NCI-H446 treated with DMSO at 0.1 percent for 48 hours (cell line): ENCODE measurements at regions not wholly inside any gene's neighbourhood (a gene's known extent, or its start where the extent isn't known, plus 50 kb on each side); places are given as distances from the start of the nearest gene placed in this dataset.
"Not testable (repeated sequence)": the region's sequence is repeated elsewhere in the genome, so short reads cannot be mapped to it uniquely, and the experiment has no call there.

Experiments used
- DNase-seq: peaks from one replicate; lab custom pipeline; 2025; lab: John Stamatoyannopoulos, UW

DNA sequence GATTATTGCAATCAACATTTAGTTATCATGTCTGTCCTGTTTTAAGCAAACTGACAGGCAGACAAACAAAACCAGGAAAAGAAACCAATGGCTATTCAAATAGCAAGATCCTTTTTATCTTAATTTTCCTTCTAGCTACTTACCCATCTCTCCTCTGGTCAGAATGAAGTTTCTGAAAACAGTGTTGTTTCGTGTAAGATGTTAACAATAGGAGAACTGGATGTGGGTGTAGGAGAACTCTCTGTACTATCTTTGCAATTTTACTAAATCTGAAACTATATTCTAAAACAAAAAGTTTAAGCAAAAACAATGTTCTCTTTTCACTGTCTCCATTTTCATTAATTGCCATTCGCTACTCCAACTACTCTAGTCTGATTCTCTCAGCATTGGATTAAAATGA lies 726.4 kb downstream of the ZNF385D start:
- no peak for DNase-seq

DNA sequence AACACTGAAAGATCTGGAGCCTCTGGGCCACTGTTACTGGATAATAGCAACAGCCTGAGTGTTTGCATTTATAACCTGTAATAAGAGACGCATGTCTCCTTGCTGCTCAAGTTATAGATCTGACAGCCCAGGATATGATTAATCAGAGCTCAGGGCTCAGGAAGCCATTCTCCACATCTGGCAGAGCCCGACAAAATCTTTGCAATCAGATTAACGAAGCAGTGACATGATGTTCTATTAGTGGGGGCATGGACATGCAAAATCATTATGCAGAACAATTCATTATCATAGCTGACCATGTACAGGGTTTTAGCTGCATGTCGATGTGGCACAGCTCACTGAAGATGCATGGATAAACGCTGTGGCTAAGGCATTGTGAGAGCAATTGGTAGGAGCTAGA lies 730.3 kb downstream of the ZNF385D start:
- DNase-seq = no peak

DNA sequence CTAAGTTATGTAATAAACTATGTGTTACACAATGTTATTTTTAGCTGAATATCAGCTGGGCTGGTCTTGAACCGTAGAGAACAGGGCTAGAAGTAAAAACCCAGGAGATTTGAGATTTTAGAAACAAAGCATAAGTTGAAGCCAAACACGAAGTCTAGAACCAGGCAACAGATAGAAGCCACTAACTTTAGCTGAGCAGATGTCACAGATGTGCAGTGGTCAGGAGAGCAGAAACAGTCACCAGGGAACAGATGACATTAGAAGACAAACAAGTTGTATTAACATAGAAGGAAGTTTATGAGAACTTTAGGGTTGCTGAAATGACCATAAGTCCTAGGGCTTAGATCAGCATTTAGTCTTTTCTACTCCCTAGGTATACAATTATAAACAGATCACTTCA lies 731.0 kb downstream of the ZNF385D start:
- no peak for DNase-seq

DNA sequence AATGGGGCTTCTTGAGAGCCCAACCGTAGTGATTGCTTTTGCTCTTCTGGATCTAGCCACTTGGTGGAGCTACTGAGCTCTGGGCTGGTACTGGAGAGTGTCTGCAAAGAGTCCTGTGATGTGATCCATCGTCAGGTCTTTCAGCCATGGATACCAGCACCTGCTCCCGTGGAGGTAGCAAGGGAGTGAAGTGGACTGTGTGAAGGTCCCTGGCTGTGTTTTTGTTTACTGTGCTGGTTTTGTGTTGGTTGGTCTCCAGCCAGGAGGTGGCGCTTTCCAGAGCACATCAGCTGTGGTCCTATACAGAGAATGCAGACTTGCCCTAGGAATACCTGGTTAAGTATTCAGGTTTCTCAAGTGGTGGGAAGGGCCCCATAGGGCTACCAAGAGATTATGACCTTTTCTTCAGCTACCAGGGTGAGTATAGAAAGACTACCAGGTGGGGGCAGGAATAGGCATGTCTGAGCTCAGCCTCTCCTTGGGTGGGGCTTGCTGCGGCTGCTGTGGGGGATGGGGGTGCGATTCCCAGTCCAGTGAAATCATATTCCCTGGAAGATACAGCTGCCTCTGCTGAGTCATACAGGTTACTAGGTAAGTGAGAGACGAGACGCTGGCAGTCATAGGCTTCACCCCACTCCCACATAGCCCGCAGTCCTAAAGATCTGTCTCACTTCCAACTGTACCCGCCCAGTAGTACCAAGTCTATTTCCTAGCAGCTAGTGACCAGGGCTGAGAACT lies 733.7 kb downstream of the ZNF385D start:
- DNase-seq = no peak

DNA sequence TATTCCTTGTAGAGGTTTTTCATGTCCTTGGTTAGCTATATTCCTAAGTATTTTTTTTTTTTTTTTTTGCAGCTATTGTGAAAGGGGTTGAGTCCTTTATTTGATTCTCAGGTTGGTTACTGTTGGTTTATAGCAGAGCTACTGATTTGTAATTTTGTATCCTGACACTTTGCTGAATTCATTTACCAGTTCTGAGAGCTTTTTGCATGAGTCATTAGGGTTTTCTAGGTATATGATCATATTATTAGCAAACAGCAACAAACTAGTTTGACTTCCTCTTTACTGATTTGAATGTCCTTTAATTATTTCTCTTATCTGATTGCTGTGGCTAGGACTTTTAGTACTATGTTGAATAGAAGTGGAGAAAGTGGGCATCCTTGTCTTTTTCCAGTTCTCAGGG lies 737.4 kb downstream of the ZNF385D start:
- DNase-seq = no peak

DNA sequence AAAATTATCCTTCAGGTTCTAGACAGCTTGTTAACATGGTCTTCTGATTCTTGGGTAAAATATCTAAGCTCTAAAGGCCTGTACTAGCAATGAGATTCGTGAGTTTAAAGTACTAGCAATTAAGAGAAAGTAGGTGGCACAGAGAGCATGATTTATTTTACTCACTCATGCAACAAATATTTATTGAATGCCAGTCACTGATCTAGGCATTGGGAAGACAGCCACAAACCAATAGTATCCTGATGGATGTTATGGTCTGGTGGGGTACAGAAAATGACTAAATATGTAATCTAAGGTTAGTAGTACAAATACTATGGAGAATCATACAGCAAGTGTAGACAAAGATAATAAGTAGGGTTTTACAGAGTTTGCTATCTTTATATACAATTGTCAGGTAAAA lies 751.3 kb downstream of the ZNF385D start:
- no peak for DNase-seq

DNA sequence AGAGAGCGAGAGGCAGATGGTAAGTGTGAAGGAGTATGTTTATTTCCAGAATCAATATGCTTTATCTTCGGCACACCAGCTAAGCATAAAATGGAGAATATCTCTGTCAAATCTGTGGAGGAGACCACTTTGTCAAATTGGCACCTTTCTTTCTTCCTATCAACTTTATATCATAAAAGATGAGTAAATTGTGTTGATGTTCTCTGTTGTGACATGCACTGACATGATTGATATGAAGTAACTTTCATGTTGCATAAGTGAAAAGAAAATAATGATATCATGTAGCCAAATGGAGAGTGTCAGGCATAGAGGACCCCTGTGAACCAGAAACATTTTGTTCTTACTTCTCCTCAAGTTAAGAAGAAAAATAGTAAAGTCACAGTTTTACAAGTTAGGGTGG lies 753.8 kb downstream of the ZNF385D start:
- DNase-seq = no peak

DNA sequence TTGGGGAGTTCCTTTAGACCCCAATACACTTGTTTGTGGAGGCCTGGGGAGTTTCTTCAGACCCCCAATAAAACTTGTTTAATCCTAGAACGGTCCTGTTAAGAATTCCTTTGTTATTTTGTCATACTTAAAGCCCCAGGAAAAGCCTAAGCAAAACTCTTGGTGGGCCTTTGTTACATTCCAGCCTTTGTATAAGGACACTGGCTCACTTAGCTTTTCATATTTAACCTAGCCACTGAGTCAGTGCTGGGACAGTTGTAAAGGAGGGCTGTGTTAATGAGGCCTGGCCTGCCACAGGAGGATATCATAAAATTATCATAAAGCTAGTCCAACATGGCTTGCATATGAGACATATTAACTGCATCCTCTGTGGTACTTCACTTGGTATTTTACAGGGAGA lies 760.1 kb downstream of the ZNF385D start:
- DNase-seq = no peak

DNA sequence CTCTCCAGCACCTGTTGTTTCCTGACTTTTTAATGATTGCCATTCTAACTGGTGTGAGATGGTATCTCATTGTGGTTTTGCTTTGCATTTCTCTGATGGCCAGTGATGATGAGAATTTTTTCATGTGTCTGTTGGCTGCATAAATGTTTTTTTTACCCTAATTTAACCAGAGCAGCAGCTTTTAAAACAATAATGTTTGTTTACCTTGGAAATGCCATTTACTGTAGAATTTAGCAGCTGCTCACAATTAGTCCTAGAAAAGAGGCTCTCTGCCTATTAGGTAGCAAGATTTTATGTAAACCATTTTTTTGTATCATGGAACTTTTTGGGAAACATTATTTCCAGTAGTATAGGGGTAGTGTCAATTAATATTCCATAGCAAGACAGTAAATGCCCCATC lies 761.4 kb downstream of the ZNF385D start:
- DNase-seq = not testable (repeated sequence)

DNA sequence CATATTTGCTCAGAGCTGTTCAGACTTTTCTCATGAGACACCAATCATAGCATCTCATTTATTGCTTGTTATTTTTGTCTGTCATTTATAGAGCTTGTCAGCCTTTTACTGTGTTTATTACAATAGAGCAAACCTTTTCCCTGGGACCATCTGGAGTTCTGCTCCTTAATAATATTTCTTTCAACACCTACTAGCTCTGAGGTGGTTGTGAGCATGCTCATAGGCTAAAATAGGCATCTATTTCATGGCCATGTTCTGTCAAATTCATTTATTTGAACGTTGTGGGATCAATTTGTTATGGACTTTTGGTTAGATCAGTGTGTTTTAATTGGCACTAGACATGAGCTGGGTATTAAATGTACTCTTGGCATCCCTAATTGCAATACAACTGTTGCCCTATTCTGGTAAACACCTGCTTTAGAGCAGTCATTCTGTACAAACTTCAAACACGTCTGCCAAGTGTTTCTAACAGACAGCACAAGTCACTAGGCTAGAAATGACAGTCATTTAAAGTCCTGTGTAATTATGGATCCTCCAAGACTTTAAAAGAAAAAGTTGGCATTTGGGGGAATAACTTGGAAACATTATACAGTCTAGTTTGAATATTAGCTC lies 766.3 kb downstream of the ZNF385D start:
- DNase-seq = peak; percentile 92

DNA sequence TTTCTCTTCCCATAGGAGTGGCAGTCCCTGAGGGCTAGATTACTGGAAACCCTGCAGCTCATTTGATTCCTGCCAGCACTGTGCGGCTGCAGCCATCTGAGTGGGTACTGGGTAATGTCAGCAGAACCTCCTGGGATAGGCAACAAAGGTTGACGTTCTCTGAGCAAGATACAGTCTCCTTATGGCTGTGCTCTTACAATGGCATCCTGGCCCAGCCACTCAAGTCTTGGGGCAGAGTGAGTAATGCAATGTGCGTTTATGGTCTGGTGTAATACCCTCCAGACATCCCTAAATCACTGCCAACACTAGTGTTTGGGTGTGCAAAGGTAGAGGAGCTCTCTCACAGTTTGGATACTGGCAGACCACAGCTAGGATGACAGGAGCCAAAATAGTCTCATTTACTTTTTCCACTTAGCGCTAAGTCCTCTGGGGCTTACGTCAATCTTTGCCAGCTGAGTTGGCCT lies 775.8 kb downstream of the ZNF385D start:
- DNase-seq = peak; percentile 55

DNA sequence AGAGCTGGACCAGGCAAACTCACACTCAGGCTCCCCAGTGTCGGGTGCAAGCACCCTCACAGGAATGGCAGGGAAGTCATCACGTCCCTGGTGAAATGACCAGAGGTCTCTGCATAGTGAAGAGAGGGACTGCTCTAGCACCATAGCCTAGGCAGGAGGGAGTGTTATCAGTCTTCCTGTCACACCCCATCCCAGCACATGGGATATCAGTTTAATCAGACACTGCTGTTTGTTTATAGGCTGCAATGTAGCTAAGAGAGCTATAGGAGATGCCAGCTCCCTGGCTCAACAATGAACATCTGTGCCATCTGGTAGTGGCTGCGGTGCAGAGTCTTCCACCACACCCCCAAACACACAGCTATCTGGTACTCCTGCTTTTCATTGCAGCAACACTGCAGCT lies 776.6 kb downstream of the ZNF385D start:
- no peak for DNase-seq

DNA sequence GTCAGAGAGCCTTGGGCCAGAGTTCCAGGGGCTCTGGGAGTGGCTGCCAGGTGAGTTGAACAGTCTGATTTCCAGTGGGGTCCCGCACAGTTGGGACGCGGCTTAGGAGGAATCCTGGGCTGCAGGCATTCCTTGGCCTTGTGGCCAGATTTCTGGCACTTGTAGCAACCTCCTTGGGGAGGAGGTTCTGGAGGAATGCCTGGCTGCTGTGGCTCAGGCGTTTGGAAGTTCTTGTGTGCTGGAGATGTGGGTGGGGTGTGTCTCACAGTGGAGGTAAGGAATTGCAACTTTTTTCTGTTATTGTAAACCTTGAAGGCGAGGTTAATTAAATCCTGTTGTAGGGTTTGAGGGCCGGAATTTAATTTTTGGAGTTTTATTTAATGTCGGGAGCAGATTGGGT lies 780.2 kb downstream of the ZNF385D start:
- not testable (repeated sequence) for DNase-seq

DNA sequence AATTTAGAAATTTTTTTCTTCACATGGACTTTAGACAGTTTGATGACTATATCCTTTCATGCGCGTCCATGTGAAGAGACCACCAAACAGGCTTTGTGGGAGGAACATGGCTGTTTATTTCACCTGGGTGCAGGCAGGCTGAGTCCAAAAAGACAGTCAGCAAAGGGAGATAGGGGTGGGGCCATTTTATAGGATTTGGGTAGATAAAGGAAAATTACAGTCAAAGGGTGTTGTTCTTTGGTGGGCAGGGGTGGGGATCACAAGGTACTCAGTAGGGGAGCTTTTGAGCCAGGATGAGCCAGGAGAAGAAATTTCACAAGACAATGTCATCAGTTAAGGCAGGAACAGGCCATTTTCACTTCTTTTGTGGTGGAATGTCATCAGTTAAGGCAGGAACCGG lies 781.5 kb upstream of the SGO1 start:
- DNase-seq = not testable (repeated sequence)

DNA sequence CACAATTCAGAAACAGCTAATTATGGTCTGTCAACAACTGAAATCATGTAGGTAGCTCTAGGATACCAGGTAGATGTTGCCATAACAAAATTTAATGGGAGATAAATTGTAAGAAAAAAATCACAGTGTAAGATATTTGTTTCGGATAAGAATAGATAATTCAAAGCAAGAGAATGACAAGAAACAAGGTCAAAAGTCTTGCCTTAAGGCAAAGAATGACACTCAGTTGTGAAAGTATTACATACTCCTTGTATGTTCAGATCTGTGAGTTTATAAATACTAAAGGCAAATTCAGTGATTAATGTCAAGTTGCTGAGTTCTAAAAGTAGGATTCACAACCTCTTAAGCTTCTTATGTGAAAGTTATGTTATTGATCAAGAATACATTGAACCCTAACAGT lies 772.2 kb upstream of the SGO1 start:
- DNase-seq = no peak

DNA sequence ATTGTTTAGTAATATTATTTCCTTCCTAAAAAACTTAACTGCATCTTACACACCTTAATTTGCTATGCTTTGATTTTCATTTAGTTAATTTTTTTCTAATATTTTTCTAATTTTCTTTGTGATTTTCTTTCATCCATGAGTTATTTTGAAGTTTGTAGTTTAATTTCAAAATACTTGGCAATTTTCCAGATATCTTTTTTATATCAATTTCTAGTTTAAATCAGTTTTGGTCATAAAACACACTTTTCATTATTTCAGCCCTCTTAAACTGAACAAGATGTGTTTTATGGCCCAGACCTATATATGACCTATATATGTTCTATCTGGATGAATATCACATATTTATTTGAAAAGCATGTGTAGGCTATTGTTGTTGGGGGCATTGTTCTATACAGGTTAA lies 759.9 kb upstream of the SGO1 start:
- DNase-seq = no peak

DNA sequence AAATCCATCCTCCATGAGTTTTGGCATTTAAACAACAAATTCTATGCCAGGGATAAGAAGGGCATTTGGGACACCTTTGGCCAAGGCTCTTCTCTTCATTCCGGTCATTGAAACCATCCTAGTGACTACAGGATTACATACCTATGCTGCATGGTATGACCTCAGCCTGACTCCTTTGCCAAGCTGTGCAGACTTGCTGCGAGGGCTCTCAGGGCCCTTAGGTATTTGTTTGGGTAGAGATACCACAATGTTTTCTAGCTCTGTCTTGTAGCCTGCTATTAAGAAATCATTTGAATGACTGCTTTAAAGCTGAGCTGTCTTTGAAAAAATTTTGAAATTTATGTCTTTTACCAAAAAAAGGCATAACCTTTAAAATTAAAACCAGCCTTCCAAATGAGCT lies 749.8 kb upstream of the SGO1 start:
- no peak for DNase-seq

DNA sequence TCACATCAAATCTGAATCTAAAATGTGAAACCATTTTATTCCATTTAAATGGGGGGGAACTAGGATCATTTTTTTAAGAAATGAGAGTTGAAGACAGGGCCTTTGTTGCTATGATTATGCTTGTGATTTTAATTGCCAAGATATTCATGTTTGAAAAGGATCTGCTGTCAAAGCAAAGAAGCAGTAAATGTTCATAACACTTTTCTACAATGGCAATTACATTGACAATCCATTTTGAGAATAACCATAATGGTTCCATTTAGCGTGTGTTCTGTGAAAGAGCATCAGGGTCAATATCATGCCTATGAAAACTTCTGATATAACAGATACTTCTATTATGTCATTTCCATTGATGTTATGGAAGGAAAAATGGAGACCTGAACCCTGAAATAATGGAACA lies 745.8 kb upstream of the SGO1 start:
- DNase-seq = no peak

DNA sequence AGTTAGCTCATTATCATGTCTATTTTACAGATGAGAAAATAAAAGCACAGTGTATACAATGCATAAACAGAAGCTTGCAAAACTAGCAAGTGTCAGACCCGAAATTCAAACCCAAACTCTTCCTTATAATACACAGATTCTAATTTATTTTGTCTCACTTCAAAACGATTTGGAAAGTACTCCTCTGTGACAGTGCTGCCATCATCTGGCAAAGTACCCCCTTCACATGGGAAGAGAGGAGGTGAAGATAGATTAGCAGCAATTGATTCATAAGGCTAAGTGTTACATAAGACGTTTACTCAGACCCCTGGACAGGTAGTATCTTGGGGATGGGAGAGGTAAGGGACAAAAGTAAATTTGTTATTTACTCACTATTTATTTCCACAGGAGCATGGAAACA lies 744.0 kb upstream of the SGO1 start:
- DNase-seq = no peak

DNA sequence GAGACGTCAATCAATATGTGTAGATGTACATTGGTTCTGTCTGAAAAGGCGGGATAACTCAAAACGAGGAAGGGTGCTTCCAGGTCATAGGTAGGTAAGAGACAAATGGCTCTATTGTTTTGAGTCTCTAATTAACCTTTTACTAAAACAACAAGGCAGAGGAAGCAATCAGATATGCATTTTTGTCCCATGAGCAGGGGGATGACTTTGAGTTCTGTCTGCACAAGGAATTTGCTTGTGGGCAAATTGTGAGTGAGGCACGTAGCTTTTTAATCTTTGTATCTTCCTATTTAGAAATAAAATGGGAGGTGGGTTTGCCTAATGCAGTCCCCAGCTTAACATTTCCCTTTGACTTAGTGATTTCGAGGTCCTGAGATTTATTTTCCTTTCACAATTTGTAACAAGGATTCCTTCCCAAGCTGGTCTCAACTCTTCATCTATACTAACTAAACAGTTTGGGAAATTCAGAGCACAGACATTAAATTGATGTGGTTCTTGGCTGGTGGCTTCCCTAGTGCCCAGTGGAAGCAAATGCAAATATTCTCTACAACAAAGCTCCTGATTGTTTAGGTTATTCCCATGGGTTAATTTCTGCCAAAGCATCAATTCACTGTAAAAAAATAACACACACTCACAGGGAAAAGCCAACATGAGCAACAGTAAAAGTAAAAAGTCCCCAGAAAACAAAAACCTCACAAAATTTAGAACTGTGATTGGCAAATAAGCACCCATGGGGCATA lies 738.8 kb upstream of the SGO1 start:
- DNase-seq = no peak

DNA sequence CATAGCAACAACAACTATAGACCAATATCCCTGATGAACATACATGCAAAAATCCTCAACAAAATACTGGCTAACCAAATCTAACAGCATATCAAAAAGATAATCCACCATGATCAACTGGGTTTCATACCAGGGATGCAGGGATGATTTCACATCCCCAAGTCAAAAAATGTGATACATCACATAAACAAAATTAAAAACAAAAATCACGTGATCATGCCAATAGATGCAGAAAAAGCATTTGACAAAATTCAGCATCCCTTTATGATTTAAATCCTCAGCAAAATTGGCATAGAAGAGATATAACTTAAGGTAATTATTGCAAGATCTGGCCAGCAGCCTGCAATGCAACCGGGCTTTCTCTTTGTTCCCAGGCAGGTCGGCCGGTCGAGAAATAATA lies 735.1 kb upstream of the SGO1 start:
- DNase-seq = not testable (repeated sequence)

DNA sequence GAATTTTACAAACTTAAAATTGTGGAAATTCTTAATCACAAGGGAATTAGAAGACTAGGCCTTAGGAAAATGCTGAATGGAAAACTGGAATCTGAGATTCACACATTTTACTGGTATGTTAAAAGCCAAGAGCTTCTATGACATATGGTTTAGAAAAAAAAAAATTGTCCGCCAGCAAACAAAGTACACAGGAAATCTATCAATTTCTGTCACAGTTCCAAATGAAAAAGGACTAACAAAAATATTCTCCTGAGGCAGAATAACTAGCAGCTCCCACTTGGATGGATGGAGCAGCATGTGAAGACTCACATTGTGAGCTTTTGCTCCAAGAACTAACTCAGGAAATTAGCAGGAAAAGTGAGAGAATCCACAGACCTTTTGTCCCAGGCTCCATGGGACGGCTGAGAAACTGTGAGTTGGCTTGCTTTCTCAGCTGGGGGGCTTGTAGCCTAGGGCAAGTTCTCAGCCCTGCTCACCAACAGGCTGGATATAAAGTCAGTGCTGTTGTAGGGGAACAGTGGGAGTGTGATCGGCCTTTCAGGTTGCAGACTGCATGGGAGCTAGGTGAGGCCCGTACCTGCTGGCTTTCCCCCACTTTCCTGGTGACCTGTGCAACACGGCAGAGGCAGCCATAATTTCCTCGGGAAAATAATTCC lies 731.1 kb upstream of the SGO1 start:
- DNase-seq = peak; percentile 55

DNA sequence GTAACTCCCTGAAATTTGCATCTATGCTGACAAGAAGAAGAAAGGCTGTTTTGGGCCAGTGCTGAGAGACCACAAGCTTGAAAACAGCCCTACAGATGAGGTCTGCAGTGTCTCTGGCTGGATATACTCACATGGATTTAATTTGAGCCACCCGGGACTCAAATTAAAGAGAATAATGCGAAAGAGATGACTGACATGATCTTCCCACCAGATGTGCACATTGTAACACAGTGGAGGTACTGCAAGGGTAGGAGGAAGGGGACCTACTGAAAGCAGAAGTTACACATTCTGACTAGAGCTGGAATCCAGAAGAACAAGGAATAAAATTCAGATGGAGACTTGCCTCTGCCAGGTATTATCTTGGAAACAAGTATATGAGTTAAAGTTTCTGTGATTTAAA lies 728.3 kb upstream of the SGO1 start:
- no peak for DNase-seq
